ENCODE measurements at regions not wholly inside any gene's neighbourhood (a gene's known extent, or its start where the extent isn't known, plus 50 kb on each side); places are given as distances from the start of the nearest gene placed in this dataset.

DNA sequence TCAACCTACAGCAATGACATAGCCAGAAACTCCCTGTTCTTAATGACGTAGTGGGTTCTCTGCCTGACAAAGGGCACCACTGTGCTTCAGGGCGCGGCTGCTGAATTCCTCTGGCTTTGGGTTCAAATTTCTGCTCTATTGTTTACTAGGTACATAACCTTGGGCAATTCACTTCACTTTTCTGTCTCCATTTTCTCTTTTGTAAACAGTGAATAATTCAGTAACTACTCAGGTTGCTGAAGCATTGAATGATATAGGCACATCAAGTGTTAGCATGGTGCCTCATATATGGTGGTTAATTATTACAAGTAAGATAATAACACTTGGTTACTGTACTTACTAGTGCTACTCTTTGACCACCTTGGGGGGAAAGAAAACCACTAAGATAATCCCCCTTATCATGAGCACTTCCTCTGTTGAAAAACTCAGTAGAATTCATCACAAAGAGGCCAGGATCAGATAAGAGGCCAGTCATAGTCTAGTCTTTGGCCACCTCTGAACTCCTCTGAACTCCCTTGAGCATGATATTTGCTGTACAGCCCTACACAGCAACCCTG, 92.0 kb upstream of the AHR start:
- TF ChIP-seq, protein P1, sequence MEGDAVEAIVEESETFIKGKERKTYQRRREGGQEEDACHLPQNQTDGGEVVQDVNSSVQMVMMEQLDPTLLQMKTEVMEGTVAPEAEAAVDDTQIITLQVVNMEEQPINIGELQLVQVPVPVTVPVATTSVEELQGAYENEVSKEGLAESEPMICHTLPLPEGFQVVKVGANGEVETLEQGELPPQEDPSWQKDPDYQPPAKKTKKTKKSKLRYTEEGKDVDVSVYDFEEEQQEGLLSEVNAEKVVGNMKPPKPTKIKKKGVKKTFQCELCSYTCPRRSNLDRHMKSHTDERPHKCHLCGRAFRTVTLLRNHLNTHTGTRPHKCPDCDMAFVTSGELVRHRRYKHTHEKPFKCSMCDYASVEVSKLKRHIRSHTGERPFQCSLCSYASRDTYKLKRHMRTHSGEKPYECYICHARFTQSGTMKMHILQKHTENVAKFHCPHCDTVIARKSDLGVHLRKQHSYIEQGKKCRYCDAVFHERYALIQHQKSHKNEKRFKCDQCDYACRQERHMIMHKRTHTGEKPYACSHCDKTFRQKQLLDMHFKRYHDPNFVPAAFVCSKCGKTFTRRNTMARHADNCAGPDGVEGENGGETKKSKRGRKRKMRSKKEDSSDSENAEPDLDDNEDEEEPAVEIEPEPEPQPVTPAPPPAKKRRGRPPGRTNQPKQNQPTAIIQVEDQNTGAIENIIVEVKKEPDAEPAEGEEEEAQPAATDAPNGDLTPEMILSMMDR (conservative IDR thresholded peaks at IDR 0.05 in 1 of 2, IDR thresholded peaks at IDR 0.05 in 1 of 2; ENCODE audit: extremely low read depth in 1 of 2, insufficient read depth in 1 of 2, low read depth in 1 of 2, low read length in 2 of 2) = no peak
- TF ChIP-seq EZH2 (IDR thresholded peaks at IDR 0.05; ENCODE audit: borderline replicate concordance, low read length) = no peak
